WERI-Rb-1 (cell line): ENCODE measurements at regions not wholly inside any gene's neighbourhood (a gene's known extent, or its start where the extent isn't known, plus 50 kb on each side); places are given as distances from the start of the nearest gene placed in this dataset.
A peak's percentile ranks its signal among the peaks of the same experiment; 100 is the strongest.

Experiments used
- DNase-seq: peaks from one replicate; pipeline ENCODE4 v3.0.0-alpha.2; 2020
- H3K27ac ChIP-seq: fragments of 250-450 bp; sonication (Bioruptor Pico); 2 replicates; pipeline ENCODE4 v1.5.1; 2020; ENCODE audit warnings: mild to moderate bottlenecking, moderate library complexity
- H3K27me3 ChIP-seq: fragments of 250-450 bp; sonication (Bioruptor Pico); 2 replicates; pipeline ENCODE4 v1.5.1; 2021; ENCODE audit warnings: mild to moderate bottlenecking, low read depth, moderate library complexity; ENCODE audit not compliant: insufficient read depth, severe bottlenecking
- H3K36me3 ChIP-seq: fragments of 250-450 bp; sonication (Bioruptor Pico); 2 replicates; pipeline ENCODE4 v1.5.1; 2020; ENCODE audit warnings: mild to moderate bottlenecking, moderate library complexity
- H3K4me3 ChIP-seq: 2 replicates; pipeline ENCODE4 v1.5.1; 2011; ENCODE audit warnings: low read depth, mild to moderate bottlenecking, control low read depth, low read length
- H3K9me3 ChIP-seq: fragments of 250-450 bp; sonication (Bioruptor Pico); 2 replicates; pipeline ENCODE4 v1.5.1; 2021; ENCODE audit warnings: mild to moderate bottlenecking, moderate library complexity; ENCODE audit not compliant: severe bottlenecking
- CTCF ChIP-seq: IDR thresholded peaks from 2 replicates; pipeline ENCODE4 v1.5.1; 2011; ENCODE audit warnings: low read depth, mild to moderate bottlenecking, control low read depth, inconsistent platforms, low read length

- no peak for DNase-seq
- TF ChIP-seq CTCF, result no peak
- H3K27me3 ChIP-seq, result no peaks in the 10 kb centered on the region
- no peaks in the 10 kb centered on the region for H3K9me3 ChIP-seq
- H3K36me3 ChIP-seq, result no peaks in the 10 kb centered on the region
- no peak overlapping the region for H3K27ac ChIP-seq
- H3K4me3 ChIP-seq, result no peak overlapping the region
Observed at GRCh38 chr3:74402821-74403220, 211.6 kb downstream of the CNTN3 start.

DNA sequence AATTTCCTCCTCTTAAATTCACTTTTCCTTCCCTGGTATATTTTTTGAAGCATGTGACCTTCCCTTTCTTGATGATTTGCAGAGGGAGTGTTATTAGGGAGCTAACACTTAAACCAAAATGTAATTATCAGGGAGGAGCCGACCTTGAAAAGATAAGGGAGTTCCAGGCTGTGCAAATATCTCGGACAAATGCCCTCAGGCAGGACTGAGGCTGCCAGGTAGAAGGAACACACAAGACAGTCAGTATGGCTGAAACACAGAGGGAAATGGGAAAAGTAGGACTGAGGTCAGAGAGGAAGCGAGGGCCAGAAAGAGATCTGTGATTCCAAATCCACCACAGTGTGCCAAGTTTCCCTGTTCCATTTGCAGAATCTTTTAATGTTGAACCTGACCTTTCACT lies 221.0 kb downstream of the CNTN3 start:
- no peak for TF ChIP-seq CTCF
- peaks cover 5% of the 10 kb centered on the region for H3K9me3 ChIP-seq
- no peak overlapping the region for H3K4me3 ChIP-seq
- no peak for DNase-seq
- H3K36me3 ChIP-seq, result no peaks in the 10 kb centered on the region
- no peaks in the 10 kb centered on the region for H3K27me3 ChIP-seq
- no peak overlapping the region for H3K27ac ChIP-seq

- Histone ChIP-seq H3K4me3 (no peak overlapping the region), H3K27me3 (no peaks in the 10 kb centered on the region), H3K9me3 (no peaks in the 10 kb centered on the region), H3K27ac (no peak overlapping the region), H3K36me3 (no peaks in the 10 kb centered on the region)
- no peak for TF ChIP-seq CTCF
- DNase-seq, result peak; percentile 55
Observed at GRCh38 chr3:74390121-74390877, 224.2 kb downstream of the CNTN3 start.

DNA sequence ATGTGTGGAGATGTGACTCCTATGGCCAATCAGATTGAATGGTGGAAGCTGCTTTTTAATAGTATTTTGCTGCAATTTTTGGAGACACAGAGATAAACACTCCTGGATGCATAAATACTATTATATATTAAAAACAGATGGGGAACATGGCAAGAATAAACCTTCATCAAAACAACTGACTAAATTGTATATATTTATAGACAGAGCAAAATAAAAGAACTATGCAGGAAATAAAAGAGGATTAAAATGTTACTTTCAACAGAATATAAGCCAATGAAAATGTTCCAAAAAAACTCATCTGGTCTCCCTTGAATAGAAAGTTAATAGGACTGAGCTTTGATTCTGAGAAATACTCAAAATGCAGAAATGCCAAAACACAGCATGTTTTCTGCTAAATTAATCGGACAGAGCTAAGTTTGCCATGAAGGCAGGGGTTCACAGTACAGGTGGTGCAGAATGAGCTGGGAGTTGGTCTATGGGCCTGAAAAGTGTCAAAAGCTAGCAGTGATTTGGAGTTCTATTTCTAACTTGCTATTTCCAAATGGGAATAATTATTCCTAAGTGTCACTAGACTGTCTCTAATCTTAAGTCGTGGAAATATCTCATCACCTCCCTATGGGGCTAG lies 227.2 kb downstream of the CNTN3 start:
- Histone ChIP-seq H3K9me3 (no peaks in the 10 kb centered on the region), H3K4me3 (no peak overlapping the region), H3K27ac (no peak overlapping the region), H3K27me3 (no peaks in the 10 kb centered on the region), H3K36me3 (no peaks in the 10 kb centered on the region)
- no peak for TF ChIP-seq CTCF
- no peak for DNase-seq

DNA sequence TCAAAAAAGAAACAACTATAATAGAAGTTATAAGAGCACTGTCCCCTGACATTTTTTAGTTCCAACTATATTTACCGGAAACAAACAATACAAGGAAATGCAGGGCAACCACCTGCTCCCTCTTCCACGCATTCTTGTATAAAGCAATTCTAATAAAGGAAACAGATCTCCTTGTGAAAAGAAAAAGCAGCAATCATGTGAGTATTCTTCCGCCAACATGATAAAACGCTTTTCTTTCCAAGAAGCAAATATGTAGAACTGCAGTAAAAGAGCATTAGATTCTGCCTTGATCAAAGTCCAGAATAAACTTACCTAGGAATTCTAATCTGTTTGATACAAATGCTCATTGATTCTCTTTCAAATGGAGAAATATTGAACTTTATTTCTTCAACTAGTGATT lies 230.3 kb downstream of the CNTN3 start:
- no peak for TF ChIP-seq CTCF

More for the DNA sequence above, 230.3 kb downstream of the CNTN3 start:
- no peaks in the 10 kb centered on the region for H3K27me3 ChIP-seq
- H3K4me3 ChIP-seq, result no peak overlapping the region
- DNase-seq, result no peak
- H3K27ac ChIP-seq, result no peak overlapping the region
- H3K9me3 ChIP-seq, result no peaks in the 10 kb centered on the region
- no peaks in the 10 kb centered on the region for H3K36me3 ChIP-seq
